PFSK-1 (cell line): ENCODE measurements at regions not wholly inside any gene's neighbourhood (a gene's known extent, or its start where the extent isn't known, plus 50 kb on each side); places are given as distances from the start of the nearest gene placed in this dataset.

Source experiments
- FOXP2 ChIP-seq: optimal IDR thresholded peaks from 2 replicates; pipeline ENCODE3; 2011; ENCODE audit warnings: borderline replicate concordance, control low read depth, inconsistent platforms; ENCODE audit not compliant: insufficient read depth; ENCODE audit errors: extremely low read length, extremely low read depth
- POLR2AphosphoS5 ChIP-seq: IDR thresholded peaks from 2 replicates; pipeline ENCODE4 v1.6.1; 2012; ENCODE audit warnings: low read depth, mild to moderate bottlenecking, control low read depth, low read length, moderate library complexity
- REST ChIP-seq, 2 experiments: IDR thresholded peaks; 2 replicates each; pipeline versions ENCODE4 v1.6.1 to v1.8.0; 2011 to 2012; ENCODE audit warnings: low read depth in 2 of 2, low read length in 2 of 2, control low read depth in 1 of 2, inconsistent platforms in 1 of 2, mild to moderate bottlenecking in 1 of 2, moderate library complexity in 1 of 2; ENCODE audit not compliant: insufficient read depth in 1 of 2
- SIN3A ChIP-seq: IDR thresholded peaks from 2 replicates; pipeline ENCODE4 v1.6.1; 2012; ENCODE audit warnings: mild to moderate bottlenecking, low read length, moderate library complexity, borderline replicate concordance; ENCODE audit not compliant: insufficient read depth
- TAF1 ChIP-seq: IDR thresholded peaks from 2 replicates; pipeline ENCODE4 v1.6.1; 2012; ENCODE audit warnings: low read length, control low read depth, borderline replicate concordance; ENCODE audit not compliant: insufficient read depth

GRCh38 chr2:57733956-57734355 is 312.6 kb upstream of the VRK2 start:
- TF ChIP-seq TAF1 (no peak), FOXP2 (no peak), SIN3A (no peak), REST (IDR thresholded peaks at IDR 0.05; ENCODE audit: insufficient read depth in 1 of 2, low read depth in 2 of 2, low read length in 2 of 2) (no peak), POLR2AphosphoS5 (no peak)

- TF ChIP-seq REST (IDR thresholded peaks at IDR 0.05; ENCODE audit: insufficient read depth in 1 of 2, low read depth in 2 of 2, low read length in 2 of 2) (no peak), POLR2AphosphoS5 (no peak), FOXP2 (no peak), TAF1 (no peak), SIN3A (no peak)
These were observed 305.7 kb upstream of the VRK2 start for GRCh38 chr2:57740891-57741290.

DNA sequence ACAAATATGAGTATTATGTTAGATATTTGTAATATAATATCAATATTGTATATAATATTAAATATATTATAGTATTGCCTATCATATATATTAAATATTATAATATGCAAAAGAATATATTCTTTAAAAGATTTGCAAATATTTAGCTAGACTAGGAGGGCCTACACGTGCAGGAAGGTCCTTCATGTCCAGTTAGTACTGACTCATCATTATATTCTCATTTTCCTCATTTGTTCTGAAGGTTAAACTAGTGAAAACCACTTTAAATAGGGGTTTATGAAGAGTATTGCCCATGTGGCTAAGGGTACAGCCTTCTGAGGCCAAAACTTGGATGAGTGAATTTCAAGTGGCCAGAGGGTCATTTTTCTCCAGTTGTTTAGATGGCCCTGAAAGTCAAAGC is 293.0 kb upstream of the VRK2 start:
- TF ChIP-seq POLR2AphosphoS5 = no peak
- no peak for TF ChIP-seq REST (IDR thresholded peaks at IDR 0.05; ENCODE audit: insufficient read depth in 1 of 2, low read depth in 2 of 2, low read length in 2 of 2)
- TF ChIP-seq FOXP2 = no peak
- TF ChIP-seq SIN3A = no peak
- TF ChIP-seq TAF1 = no peak

GRCh38 chr2:57758686-57759085 is 287.9 kb upstream of the VRK2 start:
- TF ChIP-seq TAF1 = no peak
- TF ChIP-seq SIN3A = no peak
- no peak for TF ChIP-seq REST (IDR thresholded peaks at IDR 0.05; ENCODE audit: insufficient read depth in 1 of 2, low read depth in 2 of 2, low read length in 2 of 2)
- TF ChIP-seq POLR2AphosphoS5 = no peak
- no peak for TF ChIP-seq FOXP2

DNA sequence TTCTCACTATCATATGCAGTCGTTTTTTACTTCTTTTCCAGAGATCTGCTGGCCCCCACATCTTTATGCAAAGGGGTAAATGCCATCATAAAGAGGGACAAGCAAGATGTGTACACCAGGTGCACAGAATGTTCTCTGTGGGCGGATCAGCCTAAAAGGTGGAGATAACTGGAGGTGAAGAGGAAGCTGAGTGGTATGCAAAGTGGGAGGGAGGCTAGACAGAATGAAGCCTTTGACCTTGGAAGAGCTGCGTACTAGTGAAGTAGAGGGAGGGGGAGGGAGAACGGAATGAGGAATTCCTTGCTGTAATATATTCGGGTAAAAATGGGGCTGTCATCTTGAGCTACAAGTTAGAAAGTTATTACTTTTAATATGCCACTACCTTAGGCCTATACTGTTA is 287.5 kb upstream of the VRK2 start:
- TF ChIP-seq SIN3A = no peak
- no peak for TF ChIP-seq POLR2AphosphoS5
- no peak for TF ChIP-seq REST (IDR thresholded peaks at IDR 0.05; ENCODE audit: insufficient read depth in 1 of 2, low read depth in 2 of 2, low read length in 2 of 2)
- TF ChIP-seq FOXP2 = no peak
- TF ChIP-seq TAF1 = no peak
